HG03457 (cell line): ENCODE measurements at regions not wholly inside any gene's neighbourhood (a gene's known extent, or its start where the extent isn't known, plus 50 kb on each side); places are given as distances from the start of the nearest gene placed in this dataset.
A peak's percentile ranks its signal among the peaks of the same experiment; 100 is the strongest.

Source experiments
- ATAC-seq: cut with Tn5 transposase; IDR thresholded peaks from one replicate; pipeline ENCODE4 v1.9.1; 2021; ENCODE audit warnings: moderate number of reproducible peaks; ENCODE audit not compliant: unreplicated experiment

DNA sequence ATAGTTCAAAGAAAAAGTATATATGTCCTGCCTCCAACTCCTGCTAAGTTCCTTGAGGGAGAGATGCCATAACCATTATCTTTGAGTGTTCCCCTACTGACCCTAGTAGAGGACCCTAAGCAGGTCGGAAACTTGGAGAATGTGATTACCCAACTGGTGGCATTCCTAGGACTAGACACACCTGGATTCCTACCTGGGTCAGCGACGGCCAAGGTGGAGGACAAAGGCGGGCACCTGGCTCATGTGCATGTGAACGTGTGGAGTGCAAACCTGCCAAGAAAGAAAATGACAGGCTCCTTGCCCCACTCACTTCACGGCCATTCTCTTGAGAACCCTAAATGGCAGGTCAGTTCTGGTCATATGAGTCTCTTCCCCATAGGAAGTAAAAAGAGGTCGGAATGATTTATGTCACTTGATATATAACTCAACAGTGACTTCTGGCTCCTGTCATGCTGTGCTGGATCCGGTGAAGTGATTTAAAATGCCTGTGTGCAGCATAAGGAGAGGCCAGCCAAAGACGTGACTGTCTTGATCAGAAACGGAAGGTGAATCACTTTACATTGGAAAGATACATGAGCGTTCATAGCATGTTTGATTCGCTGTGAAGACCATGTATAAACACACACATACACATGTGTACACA, 371.6 kb downstream of the EIPR1 start:
- no peak for ATAC-seq

- ATAC-seq = peak; percentile 74
Observed at GRCh38 chr2:3001615-3002560, 375.7 kb downstream of the EIPR1 start.

DNA sequence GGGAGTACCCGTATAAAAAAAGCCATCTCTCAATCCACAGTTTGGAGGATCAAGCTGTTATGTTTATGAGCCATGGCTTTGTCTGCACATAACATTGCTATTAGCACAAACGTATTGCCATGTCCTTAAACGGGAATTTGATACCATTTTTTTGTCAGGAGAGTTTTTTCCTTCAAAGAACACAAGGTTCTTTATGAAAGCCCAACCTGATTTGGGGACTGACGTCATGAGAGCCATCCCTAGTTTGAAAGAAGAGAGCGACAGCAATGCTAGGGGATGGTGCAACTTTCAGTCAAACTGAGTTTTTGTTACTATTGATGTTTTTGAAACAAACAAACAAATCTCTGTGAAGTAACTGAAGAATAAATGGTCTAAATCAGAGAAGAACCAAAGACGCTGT, 376.6 kb downstream of the EIPR1 start:
- no peak for ATAC-seq

GRCh38 chr2:3000125-3000524, 377.5 kb downstream of the EIPR1 start:
- no peak for ATAC-seq

- ATAC-seq = no peak
Observed at GRCh38 chr2:2998971-2999370, 378.6 kb downstream of the EIPR1 start.

- no peak for ATAC-seq
Observed at GRCh38 chr2:2993172-2993692, 384.4 kb downstream of the EIPR1 start.

DNA sequence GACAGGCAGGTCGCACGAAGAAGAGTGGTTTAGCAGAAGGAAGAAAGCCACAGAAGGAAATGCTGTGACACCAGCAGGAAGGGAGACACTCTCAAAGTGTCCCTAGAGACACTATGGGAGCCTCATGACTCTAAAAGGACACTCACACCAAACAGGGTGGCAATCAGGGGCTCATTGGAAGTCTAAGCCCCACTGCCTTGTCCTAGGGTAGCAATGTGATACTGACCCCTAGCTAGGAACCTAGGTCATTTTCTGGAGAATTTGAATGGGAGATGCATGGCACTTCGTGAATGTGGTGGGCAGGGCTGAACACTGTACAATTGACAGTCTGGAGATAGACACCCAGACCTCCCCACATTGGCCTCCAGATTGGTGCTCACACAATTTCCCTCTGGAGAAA, 385.0 kb downstream of the EIPR1 start:
- no peak for ATAC-seq

DNA sequence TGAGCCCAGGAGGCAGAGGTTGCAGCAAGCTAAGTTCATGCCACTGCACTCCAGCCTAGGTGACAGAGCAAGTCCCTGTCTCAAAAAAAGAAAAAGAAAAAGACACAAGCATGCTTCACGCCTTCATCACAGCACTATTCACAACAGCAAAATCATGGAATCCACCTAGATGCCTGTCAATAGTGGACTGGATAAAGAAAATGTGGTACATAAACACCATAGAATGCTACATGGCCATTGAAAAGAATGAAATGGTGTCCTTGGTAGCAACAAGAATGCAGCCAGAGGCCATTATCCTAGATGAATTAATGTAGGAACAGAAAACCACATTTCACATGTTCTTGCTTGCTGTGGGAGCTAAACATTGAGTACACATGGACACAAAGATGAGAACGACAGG, 392.6 kb downstream of the EIPR1 start:
- no peak for ATAC-seq

DNA sequence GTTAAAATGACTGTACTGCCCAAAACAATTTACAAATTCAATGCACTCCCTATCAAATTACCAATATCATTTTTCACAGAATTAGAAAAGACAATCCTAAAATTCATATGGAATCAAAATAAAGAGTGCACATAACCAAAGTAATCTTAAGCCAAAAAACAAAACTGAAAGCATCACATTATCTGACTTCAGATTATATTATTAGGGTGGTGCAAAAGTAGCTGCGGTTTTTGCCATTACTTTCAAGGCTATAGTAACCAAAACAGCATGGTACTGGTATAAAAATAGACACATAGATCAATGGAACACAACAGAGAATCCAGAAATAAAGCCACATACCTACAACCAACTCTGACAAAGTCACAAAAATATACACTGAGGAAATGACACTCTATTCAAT, 396.6 kb downstream of the EIPR1 start:
- ATAC-seq = no peak

- ATAC-seq = no peak
Observed at GRCh38 chr2:2974982-2975381, 402.6 kb downstream of the EIPR1 start.

- ATAC-seq = no peak
Observed at GRCh38 chr2:2960441-2961133, 417.0 kb downstream of the EIPR1 start.

DNA sequence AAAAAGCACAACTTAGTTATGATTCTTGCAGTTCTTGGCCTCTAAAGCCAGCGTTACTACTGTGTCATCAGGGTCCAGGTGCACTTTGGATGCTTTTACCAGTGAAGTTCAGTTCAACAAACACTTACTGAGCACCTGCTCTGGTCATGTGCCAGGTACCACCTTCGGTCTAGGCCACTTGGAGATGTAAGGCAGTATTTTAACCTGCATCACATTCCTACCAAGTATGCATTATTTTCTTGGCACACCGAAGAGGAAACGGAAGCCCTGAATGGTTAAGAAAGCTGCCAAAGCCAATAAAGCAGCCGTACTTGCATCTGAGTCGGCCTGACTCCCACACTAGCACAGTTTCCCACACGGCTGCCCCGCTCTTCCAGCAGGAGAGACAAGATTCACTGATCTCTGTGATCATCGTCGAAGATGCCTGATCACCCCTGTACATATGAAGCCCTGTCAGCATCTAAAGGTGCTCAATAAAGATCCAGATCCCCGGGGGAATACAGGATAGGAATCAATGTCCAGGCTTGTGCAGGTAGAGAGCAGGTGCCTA, 427.1 kb downstream of the EIPR1 start:
- no peak for ATAC-seq

DNA sequence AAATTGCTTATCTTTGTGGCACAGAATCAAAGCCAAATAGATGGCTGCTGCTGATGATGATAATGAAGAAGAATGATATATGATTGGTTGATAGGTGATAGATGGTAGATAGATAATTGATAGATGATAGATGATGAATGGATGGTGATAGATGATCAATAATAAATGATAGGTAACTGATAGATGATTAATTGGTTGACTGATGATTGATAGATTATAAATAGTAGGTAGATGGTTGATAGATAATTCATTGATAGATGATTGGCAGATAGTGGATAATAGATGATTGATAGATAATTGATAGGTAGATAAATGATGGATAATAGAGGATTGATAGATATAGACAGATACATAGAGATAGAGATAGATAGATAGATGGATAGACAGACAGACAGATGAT, 430.2 kb downstream of the EIPR1 start:
- no peak for ATAC-seq

DNA sequence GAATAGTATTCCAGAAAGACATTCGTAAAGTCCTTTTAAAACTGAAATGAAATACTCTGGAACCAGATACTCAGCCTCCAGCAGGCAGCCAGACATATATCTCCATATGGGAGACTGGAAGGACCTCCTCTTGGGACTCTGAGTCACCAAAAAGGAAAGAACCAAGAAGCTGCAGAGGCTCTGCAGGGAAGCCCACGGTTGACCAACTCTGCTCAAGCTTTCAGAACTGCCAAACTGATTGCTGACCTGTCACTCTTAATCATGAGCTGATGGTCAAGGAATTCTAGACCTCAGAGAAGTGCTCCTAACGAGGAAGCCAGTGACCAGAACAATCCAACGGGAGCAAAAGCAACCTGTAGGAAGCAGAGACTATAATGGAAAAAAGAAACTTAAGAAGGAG, 434.7 kb downstream of the EIPR1 start:
- no peak for ATAC-seq

GRCh38 chr2:2942225-2942624, 435.4 kb downstream of the EIPR1 start:
- ATAC-seq = no peak

GRCh38 chr2:2941205-2941604, 436.4 kb downstream of the EIPR1 start:
- no peak for ATAC-seq

- no peak for ATAC-seq
Observed at GRCh38 chr2:2940702-2941101, 436.9 kb downstream of the EIPR1 start.

DNA sequence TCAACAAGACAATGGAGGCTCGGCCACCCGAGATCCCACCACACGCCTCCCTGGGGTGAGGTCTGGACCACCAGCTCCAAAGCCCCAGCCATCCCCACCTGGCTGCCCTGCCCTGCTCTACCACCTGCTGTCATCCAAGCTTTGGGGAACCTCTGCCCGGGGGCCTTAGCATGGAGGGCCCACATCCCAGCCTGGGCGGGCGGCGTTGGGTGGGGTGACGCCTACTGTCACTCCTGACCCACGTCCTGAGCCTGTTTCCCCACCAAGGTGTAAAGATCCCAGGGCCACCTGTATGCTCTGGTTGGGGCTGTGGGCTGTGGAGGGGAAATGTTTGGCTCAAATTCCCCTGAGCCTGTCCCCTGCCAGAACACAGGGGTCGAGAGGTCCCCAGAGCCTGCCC, 437.6 kb downstream of the EIPR1 start:
- no peak for ATAC-seq

GRCh38 chr2:2939078-2939795, 438.4 kb downstream of the EIPR1 start:
- ATAC-seq = no peak

DNA sequence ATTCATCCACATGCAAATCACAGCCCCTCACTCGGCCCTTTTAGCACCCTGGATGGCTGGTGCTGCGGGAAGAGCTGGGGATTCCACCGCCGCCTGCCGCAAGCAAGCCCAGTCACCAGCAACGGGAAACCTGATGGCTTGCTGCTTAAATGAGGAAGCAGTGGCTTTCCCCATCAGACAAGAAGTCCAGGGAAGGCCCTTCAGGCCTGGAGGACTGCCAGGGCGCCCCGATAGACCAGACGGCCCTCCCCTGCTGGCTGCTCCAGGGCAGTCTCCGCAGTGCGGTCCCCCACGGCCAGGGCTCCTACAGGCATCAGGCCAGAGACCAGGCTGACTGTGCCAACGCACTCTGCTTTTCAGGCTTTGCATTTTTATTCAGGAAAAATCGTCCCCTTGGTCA, 439.1 kb downstream of the EIPR1 start:
- ATAC-seq = no peak
